ENCODE measurements at regions not wholly inside any gene's neighbourhood (a gene's known extent, or its start where the extent isn't known, plus 50 kb on each side); places are given as distances from the start of the nearest gene placed in this dataset.

DNA sequence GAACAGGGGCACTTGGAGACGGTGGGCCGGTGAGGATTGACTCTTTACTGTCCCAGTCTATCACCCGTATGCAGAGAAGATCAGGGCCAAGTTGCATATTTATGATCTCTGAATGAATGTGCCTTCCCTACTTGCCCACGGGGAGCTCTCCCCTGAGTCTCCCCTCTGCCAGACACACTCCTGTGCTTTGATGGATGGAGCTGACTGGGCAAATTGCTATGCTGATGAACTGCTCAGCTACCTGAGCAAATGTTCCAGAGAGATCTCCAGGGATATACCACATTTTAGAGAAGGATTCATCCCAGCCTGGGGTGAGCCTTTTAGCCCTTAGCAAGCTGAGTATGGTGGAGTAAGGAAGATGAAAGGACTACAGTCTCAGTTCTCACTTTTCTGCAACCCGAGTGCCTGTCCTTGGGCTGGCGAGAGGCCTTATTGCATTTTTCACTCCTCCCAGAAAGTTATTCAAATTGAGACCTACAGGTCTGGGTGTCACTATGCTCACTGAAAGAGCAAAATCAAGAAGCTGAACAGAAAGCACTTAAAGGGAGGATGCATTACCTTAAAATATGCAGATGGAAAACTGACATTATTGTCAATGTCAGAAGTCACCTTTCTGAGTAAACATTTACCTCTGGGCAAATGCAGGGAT, 526.7 kb upstream of the WWC1 start:
- intact Hi-C loops (cut with DNase I; ENCODE audit: low total_unique reads), result no loop called here
- 62 to 70% (median 66%) methylated on average over 6 of the region's 6 CpGs for WGBS, 5 donors
- no peaks in the 10 kb centered on the region for H3K9me3 ChIP-seq

DNA sequence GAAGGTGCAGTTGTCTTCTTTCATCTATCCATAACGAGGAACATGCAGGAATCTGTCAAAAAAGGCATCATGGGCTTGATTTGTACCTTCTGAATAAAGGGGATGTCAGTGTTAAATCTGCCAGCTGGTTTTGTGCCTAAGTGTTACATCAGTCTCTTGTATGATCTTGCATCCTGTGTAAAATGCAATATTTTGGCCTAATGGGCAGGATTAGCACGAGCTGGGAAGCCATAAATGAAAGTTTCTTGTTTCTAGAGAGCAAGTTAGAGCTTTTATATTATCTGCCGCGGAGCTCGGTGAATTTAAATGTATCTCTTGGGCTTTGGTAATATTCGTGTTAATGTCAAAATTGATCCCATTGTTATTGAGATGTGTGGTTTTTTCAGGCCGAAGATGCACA, 526.1 kb upstream of the WWC1 start:
- no peak for TF ChIP-seq POLR2AphosphoS5 (IDR thresholded peaks at IDR 0.05)
- no peak for TF ChIP-seq POLR2A (IDR thresholded peaks at IDR 0.05)
- TF ChIP-seq, protein P1, sequence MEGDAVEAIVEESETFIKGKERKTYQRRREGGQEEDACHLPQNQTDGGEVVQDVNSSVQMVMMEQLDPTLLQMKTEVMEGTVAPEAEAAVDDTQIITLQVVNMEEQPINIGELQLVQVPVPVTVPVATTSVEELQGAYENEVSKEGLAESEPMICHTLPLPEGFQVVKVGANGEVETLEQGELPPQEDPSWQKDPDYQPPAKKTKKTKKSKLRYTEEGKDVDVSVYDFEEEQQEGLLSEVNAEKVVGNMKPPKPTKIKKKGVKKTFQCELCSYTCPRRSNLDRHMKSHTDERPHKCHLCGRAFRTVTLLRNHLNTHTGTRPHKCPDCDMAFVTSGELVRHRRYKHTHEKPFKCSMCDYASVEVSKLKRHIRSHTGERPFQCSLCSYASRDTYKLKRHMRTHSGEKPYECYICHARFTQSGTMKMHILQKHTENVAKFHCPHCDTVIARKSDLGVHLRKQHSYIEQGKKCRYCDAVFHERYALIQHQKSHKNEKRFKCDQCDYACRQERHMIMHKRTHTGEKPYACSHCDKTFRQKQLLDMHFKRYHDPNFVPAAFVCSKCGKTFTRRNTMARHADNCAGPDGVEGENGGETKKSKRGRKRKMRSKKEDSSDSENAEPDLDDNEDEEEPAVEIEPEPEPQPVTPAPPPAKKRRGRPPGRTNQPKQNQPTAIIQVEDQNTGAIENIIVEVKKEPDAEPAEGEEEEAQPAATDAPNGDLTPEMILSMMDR (IDR thresholded peaks at IDR 0.05 in 8 of 11, conservative IDR thresholded peaks at IDR 0.05 in 3 of 11), result no peak
- WGBS, 5 donors, result 69 to 78% (median 72%) methylated on average over 7 of the region's 7 CpGs
- intact Hi-C loops (cut with DNase I; ENCODE audit: low total_unique reads), result no loop called here
- Histone ChIP-seq H3K4me3 (no peak overlapping the region), H3K4me1 (no peaks in the 10 kb centered on the region), H3K27me3 (replicated peaks in 1 of 7) (no peaks in the 10 kb centered on the region), H3K36me3 (no peaks in the 10 kb centered on the region), H3K9me3 (no peaks in the 10 kb centered on the region), H3K27ac (no peak overlapping the region)
- no peak for DNase-seq

More for the DNA sequence above, 526.7 kb upstream of the WWC1 start:
- H3K27me3 ChIP-seq (replicated peaks in 1 of 7), result no peaks in the 10 kb centered on the region
- H3K4me1 ChIP-seq, result no peaks in the 10 kb centered on the region
- H3K4me3 ChIP-seq, result no peak overlapping the region
- H3K36me3 ChIP-seq, result no peaks in the 10 kb centered on the region
- DNase-seq, result no peak
- TF ChIP-seq POLR2AphosphoS5 (IDR thresholded peaks at IDR 0.05), result no peak
- TF ChIP-seq POLR2A (IDR thresholded peaks at IDR 0.05), result no peak
- TF ChIP-seq, protein P1 (IDR thresholded peaks at IDR 0.05 in 8 of 11, conservative IDR thresholded peaks at IDR 0.05 in 3 of 11), result no peak
- no peak overlapping the region for H3K27ac ChIP-seq

DNA sequence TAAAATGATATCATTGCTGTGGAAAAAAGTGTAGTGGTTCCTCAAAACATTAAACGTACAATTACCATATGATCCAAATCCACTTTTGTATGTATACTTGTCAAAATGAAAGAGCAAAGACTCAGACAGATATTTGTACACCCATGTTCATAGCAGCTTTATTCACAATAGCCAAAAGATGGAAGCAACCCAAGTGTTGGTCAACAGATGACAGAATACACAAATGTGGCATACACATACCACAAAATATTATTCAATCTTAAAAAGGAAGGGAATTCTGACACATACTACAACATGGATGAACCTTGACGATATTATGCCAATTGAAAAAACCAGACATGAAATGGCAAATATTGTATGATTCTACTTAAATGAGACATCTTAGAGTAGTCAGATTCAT, 524.5 kb upstream of the WWC1 start:
- TF ChIP-seq, protein P1 (IDR thresholded peaks at IDR 0.05 in 8 of 11, conservative IDR thresholded peaks at IDR 0.05 in 3 of 11), result no peak
- TF ChIP-seq POLR2A (IDR thresholded peaks at IDR 0.05), result no peak
- Histone ChIP-seq H3K27me3 (replicated peaks in 1 of 7) (no peaks in the 10 kb centered on the region), H3K36me3 (no peaks in the 10 kb centered on the region), H3K4me3 (no peak overlapping the region), H3K27ac (no peak overlapping the region), H3K9me3 (no peaks in the 10 kb centered on the region), H3K4me1 (no peaks in the 10 kb centered on the region)
- WGBS, 5 donors, result 41 to 50% (median 45%) methylated on average over 2 of the region's 2 CpGs
- intact Hi-C loops (cut with DNase I; ENCODE audit: low total_unique reads), result no loop called here
- DNase-seq, result no peak

DNA sequence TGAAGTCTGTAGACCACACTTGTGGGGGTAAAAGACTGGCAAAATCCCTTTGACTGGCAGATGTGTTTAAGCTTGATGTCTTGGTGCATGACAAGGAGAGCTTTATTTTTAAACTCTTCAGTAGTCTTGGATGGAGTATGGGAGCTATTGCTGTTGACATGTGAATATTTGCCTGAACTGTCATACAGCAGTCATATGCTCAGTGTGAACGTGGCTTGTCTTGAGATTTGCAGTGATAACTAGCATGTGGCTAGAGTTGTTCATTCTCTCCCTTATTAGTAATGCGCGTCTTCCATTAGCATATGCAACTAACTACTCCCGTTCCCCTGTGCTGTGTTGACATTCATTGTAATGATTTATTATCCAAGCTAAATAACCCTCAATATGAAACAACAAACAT, 523.6 kb upstream of the WWC1 start:
- WGBS, 5 donors, result 76 to 78% (median 78%) methylated on average over 4 of the region's 4 CpGs
- intact Hi-C loops (cut with DNase I; ENCODE audit: low total_unique reads), result no loop called here
- no peaks in the 10 kb centered on the region for H3K36me3 ChIP-seq
- TF ChIP-seq, protein P1 (IDR thresholded peaks at IDR 0.05 in 8 of 11, conservative IDR thresholded peaks at IDR 0.05 in 3 of 11), result no peak
- TF ChIP-seq POLR2A (IDR thresholded peaks at IDR 0.05) (no peak), POLR2AphosphoS5 (IDR thresholded peaks at IDR 0.05) (no peak)
- H3K4me1 ChIP-seq, result no peaks in the 10 kb centered on the region
- H3K27ac ChIP-seq, result no peak overlapping the region
- H3K27me3 ChIP-seq (replicated peaks in 1 of 7), result no peaks in the 10 kb centered on the region
- no peaks in the 10 kb centered on the region for H3K9me3 ChIP-seq
- no peak overlapping the region for H3K4me3 ChIP-seq
- no peak for DNase-seq
